ENCODE measurements at regions not wholly inside any gene's neighbourhood (a gene's known extent, or its start where the extent isn't known, plus 50 kb on each side); places are given as distances from the start of the nearest gene placed in this dataset.
"Not testable (repeated sequence)": the region's sequence is repeated elsewhere in the genome, so short reads cannot be mapped to it uniquely, and the experiment has no call there.

GRCh38 chr10:2196272-2196671 is 458.9 kb upstream of the ADARB2 start:
- no peak for DNase-seq (ENCODE audit: low spot score)
- Histone ChIP-seq H3K9me3 (ENCODE audit: control insufficient read depth in 4 of 4, low read length in 3 of 4) (peaks cover 0 to 16% (median 5%) of the 10 kb centered on the region in 4 donors), H3K9ac (ENCODE audit: low read depth in 1 of 2, low read length in 2 of 2) (no peak overlapping the region), H3K27ac (ENCODE audit: low read depth in 1 of 2, low read length in 2 of 2) (no peak overlapping the region), H3K27me3 (ENCODE audit: control insufficient read depth in 4 of 4, insufficient read depth in 4 of 4, low read length in 3 of 4) (no peaks in the 10 kb centered on the region), H3K36me3 (ENCODE audit: control insufficient read depth in 4 of 4, insufficient read depth in 3 of 4, low read depth in 1 of 4, low read length in 3 of 4) (no peaks in the 10 kb centered on the region), H3K4me1 (ENCODE audit: control insufficient read depth in 4 of 4, insufficient read depth in 4 of 4, low read length in 3 of 4) (no peaks in the 10 kb centered on the region), H3K4me3 (ENCODE audit: low read depth in 1 of 3, low read length in 3 of 3) (no peak overlapping the region)
- TF ChIP-seq TAF1 (conservative IDR thresholded peaks at IDR 0.05) (no peak), RAD21 (IDR thresholded peaks at IDR 0.05) (no peak), FOXA1 (IDR thresholded peaks at IDR 0.05) (no peak), HNF4G (IDR thresholded peaks at IDR 0.05) (no peak), SP1 (IDR thresholded peaks at IDR 0.05) (no peak), MAX (IDR thresholded peaks at IDR 0.05) (no peak), CTCF (IDR thresholded peaks at IDR 0.05; ENCODE audit: low read depth, low read length, missing input control) (no peak), JUND (IDR thresholded peaks at IDR 0.05) (no peak), NR2F2 (IDR thresholded peaks at IDR 0.05) (no peak)
- WGBS, result 70% methylated on average over 4 of the region's 4 CpGs

- H3K9ac ChIP-seq (ENCODE audit: low read depth in 1 of 2, low read length in 2 of 2); DNase-seq (ENCODE audit: low spot score); H3K36me3 ChIP-seq (ENCODE audit: control insufficient read depth in 4 of 4, insufficient read depth in 3 of 4, low read depth in 1 of 4, low read length in 3 of 4); H3K27me3 ChIP-seq (ENCODE audit: control insufficient read depth in 4 of 4, insufficient read depth in 4 of 4, low read length in 3 of 4); H3K9me3 ChIP-seq (ENCODE audit: control insufficient read depth in 4 of 4, low read length in 3 of 4); H3K4me1 ChIP-seq (ENCODE audit: control insufficient read depth in 4 of 4, insufficient read depth in 4 of 4, low read length in 3 of 4); H3K27ac ChIP-seq (ENCODE audit: low read depth in 1 of 2, low read length in 2 of 2); H3K4me3 ChIP-seq (ENCODE audit: low read depth in 1 of 3, low read length in 3 of 3): not testable (repeated sequence)
- 65% methylated on average over 4 of the region's 4 CpGs for WGBS
Measured at GRCh38 chr10:2189356-2189755, 452.0 kb upstream of the ADARB2 start.

GRCh38 chr10:2188371-2188770 is 451.0 kb upstream of the ADARB2 start:
- no peaks in the 10 kb centered on the region for H3K36me3 ChIP-seq (ENCODE audit: control insufficient read depth in 4 of 4, insufficient read depth in 3 of 4, low read depth in 1 of 4, low read length in 3 of 4)
- WGBS, result 74% methylated on average over 4 of the region's 4 CpGs
- H3K9ac ChIP-seq (ENCODE audit: low read depth in 1 of 2, low read length in 2 of 2), result no peak overlapping the region
- no peak for DNase-seq (ENCODE audit: low spot score)
- no peak overlapping the region for H3K4me3 ChIP-seq (ENCODE audit: low read depth in 1 of 3, low read length in 3 of 3)
- no peak overlapping the region for H3K27ac ChIP-seq (ENCODE audit: low read depth in 1 of 2, low read length in 2 of 2)
- H3K9me3 ChIP-seq (ENCODE audit: control insufficient read depth in 4 of 4, low read length in 3 of 4), result peaks cover 0 to 4% (median under 1%) of the 10 kb centered on the region in 4 donors
- TF ChIP-seq RAD21 (IDR thresholded peaks at IDR 0.05) (no peak), GABPA (IDR thresholded peaks at IDR 0.05 in 1 of 2, conservative IDR thresholded peaks at IDR 0.05 in 1 of 2) (no peak), SP1 (IDR thresholded peaks at IDR 0.05) (no peak), NR2F2 (IDR thresholded peaks at IDR 0.05) (no peak), ATF3 (IDR thresholded peaks at IDR 0.05) (no peak), HNF4G (IDR thresholded peaks at IDR 0.05) (no peak), FOXA2 (IDR thresholded peaks at IDR 0.05) (no peak), ZBTB33 (IDR thresholded peaks at IDR 0.05) (no peak), EGR1 (IDR thresholded peaks at IDR 0.05; ENCODE audit: low read depth in 2 of 2) (no peak), HNF4A (conservative IDR thresholded peaks at IDR 0.05) (no peak)
- peaks cover 0 to 2% (median 0%) of the 10 kb centered on the region in 4 donors for H3K27me3 ChIP-seq (ENCODE audit: control insufficient read depth in 4 of 4, insufficient read depth in 4 of 4, low read length in 3 of 4)
- H3K4me1 ChIP-seq (ENCODE audit: control insufficient read depth in 4 of 4, insufficient read depth in 4 of 4, low read length in 3 of 4), result no peaks in the 10 kb centered on the region
